Loucy (cell line): ENCODE measurements at regions not wholly inside any gene's neighbourhood (a gene's known extent, or its start where the extent isn't known, plus 50 kb on each side); places are given as distances from the start of the nearest gene placed in this dataset.
"Not testable (repeated sequence)": the region's sequence is repeated elsewhere in the genome, so short reads cannot be mapped to it uniquely, and the experiment has no call there.

Source experiments
- H2AFZ ChIP-seq: fragments of 200-600 bp; sonication (generic); 2 replicates; pipeline ENCODE4 v1.6.0; 2016; ENCODE audit warnings: antibody characterized with exemption, mild to moderate bottlenecking, low read length, moderate library complexity
- H3F3A ChIP-seq: fragments of 200-600 bp; 2 replicates; pipeline ENCODE4 v1.6.0; 2016; ENCODE audit warnings: antibody characterized with exemption, low read depth, mild to moderate bottlenecking
- H3K27me3 ChIP-seq: fragments of 200-600 bp; sonication (generic); 2 replicates; pipeline ENCODE4 v1.6.1; 2014; ENCODE audit warnings: low read length, mild to moderate bottlenecking; ENCODE audit not compliant: insufficient read depth, poor library complexity, severe bottlenecking
- H3K36me3 ChIP-seq: fragments of 200-600 bp; sonication (generic); 2 replicates; pipeline ENCODE4 v1.6.1; 2016; ENCODE audit warnings: low read length; ENCODE audit not compliant: insufficient read depth
- H3K4me1 ChIP-seq: fragments of 200-600 bp; sonication (generic); 2 replicates; pipeline ENCODE4 v1.5.1; 2014; ENCODE audit warnings: low read length, mild to moderate bottlenecking; ENCODE audit not compliant: insufficient read depth, poor library complexity, severe bottlenecking
- H3K4me2 ChIP-seq: fragments of 200-600 bp; sonication (generic); 2 replicates; pipeline ENCODE4 v1.6.0; 2014; ENCODE audit warnings: antibody characterized with exemption, low read length, low read depth, mild to moderate bottlenecking; ENCODE audit not compliant: poor library complexity, severe bottlenecking
- H3K4me3 ChIP-seq: fragments of 200-600 bp; sonication (generic); 2 replicates; pipeline ENCODE4 v1.5.1; 2014; ENCODE audit warnings: low read length, mild to moderate bottlenecking, mixed read lengths; ENCODE audit not compliant: poor library complexity, severe bottlenecking
- H3K79me2 ChIP-seq: fragments of 200-600 bp; sonication (generic); 2 replicates; pipeline ENCODE4 v1.6.1; 2014; ENCODE audit warnings: low read length; ENCODE audit not compliant: insufficient read depth
- H3K9ac ChIP-seq: fragments of 200-600 bp; sonication (generic); 2 replicates; pipeline ENCODE4 v1.6.0; 2014; ENCODE audit warnings: mild to moderate bottlenecking, low read depth, low read length, moderate library complexity; ENCODE audit not compliant: poor library complexity, severe bottlenecking
- H3K9me2 ChIP-seq: fragments of 200-600 bp; sonication (generic); replicated peaks from 2 replicates; pipeline ENCODE4 v1.6.1; 2016; ENCODE audit warnings: low read depth, low read length, mixed read lengths
- H3K9me3 ChIP-seq: fragments of 200-600 bp; sonication (generic); 2 replicates; pipeline ENCODE4 v1.6.1; 2014; ENCODE audit warnings: mild to moderate bottlenecking, antibody characterized with exemption, low read length, low read depth; ENCODE audit not compliant: insufficient read depth
- H4K20me1 ChIP-seq: fragments of 200-600 bp; sonication (generic); 2 replicates; pipeline ENCODE4 v1.6.0; 2014; ENCODE audit warnings: antibody characterized with exemption, low read length, mild to moderate bottlenecking; ENCODE audit not compliant: insufficient read depth, poor library complexity, severe bottlenecking
- EZH2phosphoT487 ChIP-seq: fragments of 200-600 bp; IDR thresholded peaks from 2 replicates; pipeline ENCODE4 v1.6.1; 2018; ENCODE audit warnings: antibody characterized with exemption, mild to moderate bottlenecking, moderate library complexity, borderline replicate concordance
- TF ChIP-seq, protein P1 (sequence below): fragments of 200-600 bp; sonication (generic); conservative IDR thresholded peaks from 2 replicates; pipeline ENCODE4 v1.5.1; 2014; ENCODE audit warnings: mild to moderate bottlenecking, antibody characterized with exemption, low read length

DNA sequence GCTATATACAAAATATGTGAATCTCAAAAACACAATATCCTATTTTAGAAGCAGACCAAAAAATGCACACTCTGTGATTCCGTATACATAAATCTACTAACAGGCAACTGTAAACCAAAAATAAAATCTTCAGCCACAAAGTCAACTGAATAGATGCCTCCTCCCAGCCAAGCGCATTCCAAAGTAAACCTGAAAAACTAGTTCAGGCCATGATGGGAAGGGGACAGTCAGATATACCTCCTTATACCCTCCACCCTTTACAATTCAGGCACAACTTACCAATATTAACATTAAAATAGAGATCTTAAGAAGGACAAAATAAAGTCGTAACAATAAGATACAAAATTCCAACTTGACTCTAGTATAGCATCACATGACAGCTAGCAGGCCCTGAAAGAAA is 1604.5 kb upstream of the NUDT12 start:
- Histone ChIP-seq H3K9ac (no peak overlapping the region), H3K4me1 (no peaks in the 10 kb centered on the region), H3K4me2 (no peak overlapping the region), H3K79me2 (no peaks in the 10 kb centered on the region), H2AFZ (no peak overlapping the region), H3K9me3 (no peaks in the 10 kb centered on the region), H4K20me1 (no peaks in the 10 kb centered on the region), H3K27me3 (no peaks in the 10 kb centered on the region), H3F3A (no peaks in the 10 kb centered on the region), H3K36me3 (no peaks in the 10 kb centered on the region), H3K9me2 (no peaks in the 10 kb centered on the region), H3K4me3 (no peak overlapping the region)
- TF ChIP-seq EZH2phosphoT487, result no peak
- TF ChIP-seq, protein P1, sequence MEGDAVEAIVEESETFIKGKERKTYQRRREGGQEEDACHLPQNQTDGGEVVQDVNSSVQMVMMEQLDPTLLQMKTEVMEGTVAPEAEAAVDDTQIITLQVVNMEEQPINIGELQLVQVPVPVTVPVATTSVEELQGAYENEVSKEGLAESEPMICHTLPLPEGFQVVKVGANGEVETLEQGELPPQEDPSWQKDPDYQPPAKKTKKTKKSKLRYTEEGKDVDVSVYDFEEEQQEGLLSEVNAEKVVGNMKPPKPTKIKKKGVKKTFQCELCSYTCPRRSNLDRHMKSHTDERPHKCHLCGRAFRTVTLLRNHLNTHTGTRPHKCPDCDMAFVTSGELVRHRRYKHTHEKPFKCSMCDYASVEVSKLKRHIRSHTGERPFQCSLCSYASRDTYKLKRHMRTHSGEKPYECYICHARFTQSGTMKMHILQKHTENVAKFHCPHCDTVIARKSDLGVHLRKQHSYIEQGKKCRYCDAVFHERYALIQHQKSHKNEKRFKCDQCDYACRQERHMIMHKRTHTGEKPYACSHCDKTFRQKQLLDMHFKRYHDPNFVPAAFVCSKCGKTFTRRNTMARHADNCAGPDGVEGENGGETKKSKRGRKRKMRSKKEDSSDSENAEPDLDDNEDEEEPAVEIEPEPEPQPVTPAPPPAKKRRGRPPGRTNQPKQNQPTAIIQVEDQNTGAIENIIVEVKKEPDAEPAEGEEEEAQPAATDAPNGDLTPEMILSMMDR, result no peak

DNA sequence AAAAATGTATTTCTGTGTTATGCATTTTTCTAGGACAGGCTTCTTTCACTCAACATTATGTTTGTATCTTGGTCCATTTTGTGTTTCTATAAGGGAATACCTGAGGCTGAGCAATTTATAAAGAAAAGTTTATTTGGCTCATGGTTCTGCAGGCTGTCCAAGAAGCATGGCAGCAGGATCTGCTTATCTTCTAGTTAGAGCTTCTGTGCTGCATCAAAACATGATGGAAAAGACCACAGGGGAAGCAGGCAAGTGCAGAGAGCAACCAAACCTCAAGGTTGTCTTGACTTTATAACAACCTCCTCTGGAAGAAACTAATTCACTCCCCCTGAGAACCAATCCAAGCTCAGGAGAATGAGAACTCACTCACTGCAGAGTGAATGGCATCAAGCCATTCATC is 1601.0 kb upstream of the NUDT12 start:
- H3K9me2 ChIP-seq, result no peaks in the 10 kb centered on the region
- no peaks in the 10 kb centered on the region for H3K4me1 ChIP-seq
- no peak overlapping the region for H3K9ac ChIP-seq
- no peaks in the 10 kb centered on the region for H4K20me1 ChIP-seq
- H3K9me3 ChIP-seq, result no peaks in the 10 kb centered on the region
- no peaks in the 10 kb centered on the region for H3K79me2 ChIP-seq
- no peaks in the 10 kb centered on the region for H3F3A ChIP-seq
- H3K4me3 ChIP-seq, result no peak overlapping the region
- no peak overlapping the region for H3K4me2 ChIP-seq
- H3K36me3 ChIP-seq, result no peaks in the 10 kb centered on the region
- no peak for TF ChIP-seq EZH2phosphoT487
- TF ChIP-seq, protein P1, result no peak
- no peak overlapping the region for H2AFZ ChIP-seq
- H3K27me3 ChIP-seq, result no peaks in the 10 kb centered on the region

DNA sequence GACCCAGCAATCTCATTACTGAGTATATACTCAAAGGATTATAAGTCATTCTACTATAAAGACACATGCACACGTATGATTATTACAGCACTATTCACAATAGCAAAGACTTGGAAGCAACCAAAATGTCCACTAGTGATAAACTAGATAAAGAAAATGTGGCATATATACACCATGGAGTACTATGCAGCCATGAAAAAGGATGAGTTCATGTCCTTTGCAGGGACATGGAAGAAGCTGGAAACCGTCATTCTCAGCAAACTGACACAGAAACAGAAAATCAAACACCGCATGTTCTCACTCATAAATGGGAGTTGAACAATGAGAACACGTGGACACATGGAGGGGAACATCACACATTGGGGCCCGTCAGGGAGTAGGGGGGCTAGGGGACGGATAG is 1600.0 kb upstream of the NUDT12 start:
- H2AFZ ChIP-seq, H3K9me2 ChIP-seq, H3K4me1 ChIP-seq, H3F3A ChIP-seq, H3K9me3 ChIP-seq, H3K4me2 ChIP-seq, H3K27me3 ChIP-seq, H3K9ac ChIP-seq, H3K4me3 ChIP-seq, H3K36me3 ChIP-seq, H4K20me1 ChIP-seq, H3K79me2 ChIP-seq: not testable (repeated sequence)

DNA sequence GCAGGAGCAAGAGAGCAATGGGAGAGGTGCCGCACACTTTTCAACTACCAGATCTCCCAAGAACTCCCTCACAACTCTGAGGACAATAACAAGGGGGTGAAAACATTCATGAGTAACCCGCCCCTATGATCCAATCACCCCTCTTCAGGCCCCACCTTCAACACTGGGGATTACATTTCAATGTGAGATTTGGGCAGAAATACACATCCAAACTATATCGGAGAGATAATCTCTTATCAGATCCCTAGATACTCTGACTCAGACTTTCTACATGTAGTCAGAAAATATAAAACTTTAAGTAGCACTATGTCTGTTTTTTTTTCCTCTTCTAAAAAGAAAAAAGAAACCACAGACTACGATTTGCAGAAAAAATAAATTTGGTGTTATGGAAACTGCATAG is 1595.9 kb upstream of the NUDT12 start:
- Histone ChIP-seq H3K9ac (no peak overlapping the region), H3K9me3 (no peaks in the 10 kb centered on the region), H3K36me3 (no peaks in the 10 kb centered on the region), H3F3A (no peaks in the 10 kb centered on the region), H3K4me3 (no peak overlapping the region), H2AFZ (no peak overlapping the region), H3K4me1 (no peaks in the 10 kb centered on the region), H4K20me1 (no peaks in the 10 kb centered on the region), H3K4me2 (no peak overlapping the region), H3K27me3 (no peaks in the 10 kb centered on the region), H3K79me2 (no peaks in the 10 kb centered on the region), H3K9me2 (no peaks in the 10 kb centered on the region)
- TF ChIP-seq EZH2phosphoT487, result no peak
- TF ChIP-seq, protein P1, result no peak
